Caco-2 (cell line): ENCODE measurements at regions not wholly inside any gene's neighbourhood (a gene's known extent, or its start where the extent isn't known, plus 50 kb on each side); places are given as distances from the start of the nearest gene placed in this dataset.

Experiments
- BruUV-seq: library from RNA; stranded (reverse); fragments of 400-500 nt; replicated peaks from 2 replicates; lab custom pipeline; 2021; lab: Mats Ljungman, UMichigan
- CTCF ChIA-PET: fragments of 300-600 bp; sonication (Branson Sonifier 250); formaldehyde crosslinking; loops from one replicate; lab custom pipeline; 2022; ENCODE audit warnings: antibody characterized with exemption; lab: Charles Lee
- POLR2A ChIA-PET: fragments of 300-600 bp; sonication (Branson Sonifier 250); formaldehyde crosslinking; loops from one replicate; lab custom pipeline; 2022; ENCODE audit warnings: antibody characterized with exemption; lab: Charles Lee
- DNase-seq, 2 experiments: peaks; one replicate each; pipeline versions ENCODE4 v3.0.0 to v3.0.0-alpha.2; 2020 to 2022
- H3K27me3 ChIP-seq: replicated peaks from 2 replicates; pipeline ENCODE4 v1.6.0; 2011; ENCODE audit warnings: low read length; ENCODE audit not compliant: control insufficient read depth, insufficient read depth
- H3K36me3 ChIP-seq: 2 replicates; pipeline ENCODE4 v1.5.1; 2011; ENCODE audit warnings: low read length; ENCODE audit not compliant: control insufficient read depth, insufficient read depth
- H3K4me1 ChIP-seq: fragments of 250-450 bp; sonication (Bioruptor Pico); 2 replicates; pipeline ENCODE4 v1.5.1; 2020; ENCODE audit warnings: mild to moderate bottlenecking
- H3K4me3 ChIP-seq: 2 replicates; pipeline ENCODE4 v1.5.1; 2011; ENCODE audit warnings: low read depth, mild to moderate bottlenecking, control low read depth, low read length
- H3K9me3 ChIP-seq: fragments of 250-450 bp; sonication (Bioruptor Pico); 2 replicates; pipeline ENCODE4 v1.5.1; 2020; ENCODE audit warnings: mild to moderate bottlenecking, moderate library complexity
- H3K27ac Mint-ChIP-seq: one replicate; pipeline ENCODE4 v1.8.0; 2022; ENCODE audit warnings: mixed read lengths; ENCODE audit not compliant: unreplicated experiment
- H3K27me3 Mint-ChIP-seq: one replicate; pipeline ENCODE4 v1.8.0; 2022; ENCODE audit warnings: mixed read lengths; ENCODE audit not compliant: insufficient read depth, unreplicated experiment
- H3K36me3 Mint-ChIP-seq: one replicate; pipeline ENCODE4 v1.8.0; 2022; ENCODE audit warnings: mild to moderate bottlenecking, mixed read lengths; ENCODE audit not compliant: insufficient read depth, unreplicated experiment
- H3K4me1 Mint-ChIP-seq: one replicate; pipeline ENCODE4 v1.8.0; 2022; ENCODE audit warnings: low read depth, mixed read lengths; ENCODE audit not compliant: unreplicated experiment
- H3K4me3 Mint-ChIP-seq: one replicate; pipeline ENCODE4 v1.8.0; 2022; ENCODE audit warnings: mild to moderate bottlenecking, moderate library complexity, mixed read lengths; ENCODE audit not compliant: unreplicated experiment
- H3K9me3 Mint-ChIP-seq: one replicate; pipeline ENCODE4 v1.8.0; 2022; ENCODE audit warnings: mixed read lengths; ENCODE audit not compliant: unreplicated experiment
- intact Hi-C: fragments of 100-400 bp; cut with micrococcal nuclease; formaldehyde crosslinking; loops from one replicate; pipeline ENCODE4 v1.10.0; 2022; ENCODE audit not compliant: unreplicated experiment
- TF ChIP-seq, protein P1 (sequence below), 2 experiments: fragments of 200-600 bp in 1 of 2; IDR thresholded peaks; 1 replicate in 1 of 2; 2 replicates in 1 of 2; pipeline versions ENCODE4 v1.5.1 to v1.8.0; 2011 to 2022; ENCODE audit warnings: antibody characterized with exemption in 1 of 2, control low read depth in 1 of 2, inconsistent platforms in 1 of 2, low read depth in 1 of 2, low read length in 1 of 2, mild to moderate bottlenecking in 1 of 2, moderate library complexity in 1 of 2; ENCODE audit not compliant: insufficient read depth in 1 of 2, severe bottlenecking in 1 of 2, unreplicated experiment in 1 of 2

DNA sequence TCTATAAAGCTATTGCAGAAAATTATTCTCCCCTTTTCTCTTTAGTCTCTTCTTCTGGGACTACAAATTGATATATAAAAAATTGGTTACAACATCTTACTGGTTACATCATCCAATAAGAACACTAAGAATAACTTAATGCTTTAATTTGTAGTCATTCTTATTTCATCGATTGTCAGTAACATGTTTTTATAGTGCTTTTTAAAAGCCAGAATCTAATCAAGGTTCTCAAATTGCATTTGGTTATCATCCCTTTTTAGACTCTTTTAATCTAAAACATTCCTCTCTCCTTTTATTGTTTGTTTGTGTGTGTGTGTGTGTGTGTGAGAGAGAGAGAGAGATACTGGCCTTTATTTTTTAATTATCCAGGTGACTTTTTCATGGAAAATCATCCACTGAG lies 377.1 kb upstream of the MEIS1 start:
- POLR2A ChIA-PET, result no interaction called here

DNA sequence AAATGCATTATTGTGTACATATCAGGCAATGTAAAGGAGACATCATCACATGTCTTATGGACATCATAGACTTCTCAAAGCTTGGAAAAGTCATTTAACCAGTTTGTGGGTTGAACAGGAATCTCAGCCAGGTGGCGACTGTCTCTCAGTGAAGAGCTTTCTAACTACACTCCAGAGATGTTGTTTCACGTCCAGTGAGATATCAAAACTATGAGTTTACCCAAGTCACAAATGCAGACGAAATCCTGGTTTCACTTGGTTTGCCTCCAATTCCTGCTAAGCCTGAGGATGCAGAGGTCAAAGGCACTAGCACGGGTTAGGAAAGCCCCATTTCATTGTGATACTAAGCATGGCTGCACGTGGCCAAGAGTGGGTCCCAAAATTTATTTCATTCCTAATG lies 384.5 kb upstream of the MEIS1 start:
- intact Hi-C loops, result loop anchor here (1.0 kb wide), 1 partner anchor 525 kb away; no protein-coding TSS in a partner anchor
- no peak overlapping the region for H3K27ac Mint-ChIP-seq
- H3K4me3 ChIP-seq, result no peak overlapping the region
- no peaks in the 10 kb centered on the region for H3K36me3 ChIP-seq
- ChIA-PET CTCF (no interaction called here), POLR2A (no interaction called here)
- TF ChIP-seq, protein P1, sequence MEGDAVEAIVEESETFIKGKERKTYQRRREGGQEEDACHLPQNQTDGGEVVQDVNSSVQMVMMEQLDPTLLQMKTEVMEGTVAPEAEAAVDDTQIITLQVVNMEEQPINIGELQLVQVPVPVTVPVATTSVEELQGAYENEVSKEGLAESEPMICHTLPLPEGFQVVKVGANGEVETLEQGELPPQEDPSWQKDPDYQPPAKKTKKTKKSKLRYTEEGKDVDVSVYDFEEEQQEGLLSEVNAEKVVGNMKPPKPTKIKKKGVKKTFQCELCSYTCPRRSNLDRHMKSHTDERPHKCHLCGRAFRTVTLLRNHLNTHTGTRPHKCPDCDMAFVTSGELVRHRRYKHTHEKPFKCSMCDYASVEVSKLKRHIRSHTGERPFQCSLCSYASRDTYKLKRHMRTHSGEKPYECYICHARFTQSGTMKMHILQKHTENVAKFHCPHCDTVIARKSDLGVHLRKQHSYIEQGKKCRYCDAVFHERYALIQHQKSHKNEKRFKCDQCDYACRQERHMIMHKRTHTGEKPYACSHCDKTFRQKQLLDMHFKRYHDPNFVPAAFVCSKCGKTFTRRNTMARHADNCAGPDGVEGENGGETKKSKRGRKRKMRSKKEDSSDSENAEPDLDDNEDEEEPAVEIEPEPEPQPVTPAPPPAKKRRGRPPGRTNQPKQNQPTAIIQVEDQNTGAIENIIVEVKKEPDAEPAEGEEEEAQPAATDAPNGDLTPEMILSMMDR (IDR thresholded peaks at IDR 0.05; ENCODE audit: insufficient read depth in 1 of 2, low read depth in 1 of 2, low read length in 1 of 2, severe bottlenecking in 1 of 2, unreplicated experiment in 1 of 2), result no peak
- no peaks in the 10 kb centered on the region for H3K27me3 ChIP-seq
- no peak for DNase-seq
- no peak overlapping the region for H3K4me3 Mint-ChIP-seq
- no peaks in the 10 kb centered on the region for H3K9me3 ChIP-seq
- H3K9me3 Mint-ChIP-seq, result no peaks in the 10 kb centered on the region
- H3K4me1 ChIP-seq, result no peaks in the 10 kb centered on the region
- H3K36me3 Mint-ChIP-seq, result no peaks in the 10 kb centered on the region
- peaks cover 7% of the 10 kb centered on the region for H3K27me3 Mint-ChIP-seq
- H3K4me1 Mint-ChIP-seq, result no peaks in the 10 kb centered on the region
- no TSS peak for BruUV-seq

More for the DNA sequence above, 377.1 kb upstream of the MEIS1 start:
- intact Hi-C loops, result no loop called here
- Histone ChIP-seq H3K36me3 (no peaks in the 10 kb centered on the region), H3K4me3 (no peak overlapping the region), H3K9me3 (no peaks in the 10 kb centered on the region), H3K27me3 (no peaks in the 10 kb centered on the region), H3K4me1 (no peaks in the 10 kb centered on the region)
- TF ChIP-seq, protein P1 (IDR thresholded peaks at IDR 0.05; ENCODE audit: insufficient read depth in 1 of 2, low read depth in 1 of 2, low read length in 1 of 2, severe bottlenecking in 1 of 2, unreplicated experiment in 1 of 2), result no peak
- peaks cover 4% of the 10 kb centered on the region for H3K4me1 Mint-ChIP-seq
- CTCF ChIA-PET, result no interaction called here
- peaks cover 10% of the 10 kb centered on the region for H3K27me3 Mint-ChIP-seq
- BruUV-seq, result no TSS peak
- DNase-seq, result no peak
- H3K9me3 Mint-ChIP-seq, result no peaks in the 10 kb centered on the region
- H3K27ac Mint-ChIP-seq, result no peak overlapping the region
- H3K4me3 Mint-ChIP-seq, result no peak overlapping the region
- H3K36me3 Mint-ChIP-seq, result no peaks in the 10 kb centered on the region

DNA sequence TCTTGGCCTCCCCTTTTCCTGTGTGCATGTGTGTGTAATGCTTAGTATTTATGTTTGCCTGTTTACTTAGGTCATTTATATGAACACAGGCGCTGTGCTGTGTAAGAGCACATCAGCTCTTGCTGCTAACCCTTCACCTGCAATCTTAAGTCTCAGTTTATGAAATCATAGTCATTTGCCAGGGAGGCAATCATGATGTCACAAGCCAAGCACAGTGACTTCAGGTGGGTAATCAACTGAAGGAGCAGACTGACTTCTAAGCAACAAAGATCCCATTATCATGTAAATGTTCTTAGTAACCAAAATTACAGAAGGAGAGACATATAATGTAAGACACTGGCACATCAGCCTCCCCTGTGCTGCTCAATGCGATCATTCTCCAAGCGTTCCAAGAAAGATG lies 386.3 kb upstream of the MEIS1 start:
- H3K36me3 ChIP-seq, result no peaks in the 10 kb centered on the region
- H3K27ac Mint-ChIP-seq, result no peak overlapping the region
- TF ChIP-seq, protein P1 (IDR thresholded peaks at IDR 0.05; ENCODE audit: insufficient read depth in 1 of 2, low read depth in 1 of 2, low read length in 1 of 2, severe bottlenecking in 1 of 2, unreplicated experiment in 1 of 2), result no peak
- no peak for DNase-seq
- H3K4me3 ChIP-seq, result no peak overlapping the region
- no peaks in the 10 kb centered on the region for H3K9me3 ChIP-seq
- H3K4me1 ChIP-seq, result no peaks in the 10 kb centered on the region
- POLR2A ChIA-PET, result no interaction called here
- no peaks in the 10 kb centered on the region for H3K9me3 Mint-ChIP-seq
- no peaks in the 10 kb centered on the region for H3K4me1 Mint-ChIP-seq
- H3K27me3 Mint-ChIP-seq, result peaks cover 3% of the 10 kb centered on the region
- BruUV-seq, result no TSS peak
- intact Hi-C loops, result loop anchor here (10.0 kb wide), 1 partner anchor 376 kb away; no protein-coding TSS in a partner anchor
- CTCF ChIA-PET, result no interaction called here
- no peak overlapping the region for H3K4me3 Mint-ChIP-seq
- no peaks in the 10 kb centered on the region for H3K36me3 Mint-ChIP-seq
- H3K27me3 ChIP-seq, result no peaks in the 10 kb centered on the region
